HepG2 (cell line): ENCODE measurements at regions not wholly inside any gene's neighbourhood (a gene's known extent, or its start where the extent isn't known, plus 50 kb on each side); places are given as distances from the start of the nearest gene placed in this dataset.

Experiments
- ATAC-seq: fragments of 200-7000 bp; cut with Tn5 transposase; 3 replicates; pipeline ENCODE4 v1.9.1; 2020; ENCODE audit warnings: mild to moderate bottlenecking, moderate library complexity
- BruUV-seq: library from RNA; stranded (reverse); fragments of 400-500 nt; replicated peaks from 2 replicates; lab custom pipeline; 2021; lab: Mats Ljungman, UMichigan
- CTCF ChIA-PET: fragments of 300-600 bp; formaldehyde crosslinking; extraction: SDS; loops from one replicate; lab custom pipeline; 2021; ENCODE audit warnings: low total read pairs, inconsistent platforms, low intra/inter-chr PET ratio; lab: Yijun Ruan, JAX
- POLR2A ChIA-PET: fragments of 350-600 bp; sonication (Branson Sonifier 250); formaldehyde crosslinking; loops from one replicate; lab custom pipeline; 2020; ENCODE audit warnings: antibody characterized with exemption, inconsistent platforms; lab: Yijun Ruan, JAX
- DNase-seq: peaks from one replicate; pipeline ENCODE4 v3.0.0-alpha.2; 2015; ENCODE audit warnings: low spot score
- FAIRE-seq: peaks from 3 replicates; lab custom pipeline; 2011; peaks lifted over from hg19 to GRCh38; lab: Jason Lieb, UNC
- H2AFZ ChIP-seq: one replicate; pipeline ENCODE4 v1.6.1; 2011; ENCODE audit warnings: low read length, inconsistent platforms
- H3K27ac ChIP-seq: fragments of 300-600 bp; 3 replicates; pipeline ENCODE4 v1.8.0; 2011; ENCODE audit warnings: mixed run types, mild to moderate bottlenecking, mixed read lengths, low read length, inconsistent platforms; ENCODE audit not compliant: insufficient read depth; ENCODE audit errors: extremely low read length
- H3K27me3 ChIP-seq, 2 experiments: fragments of 200-600 bp in 1 of 2; 2 replicates in 1 of 2; 3 replicates in 1 of 2; pipeline versions ENCODE4 v1.6.0 to v1.8.0; 2011; ENCODE audit warnings: low read length in 2 of 2, mild to moderate bottlenecking in 2 of 2, moderate library complexity in 2 of 2, inconsistent platforms in 1 of 2; ENCODE audit not compliant: insufficient read depth in 2 of 2, control insufficient read depth in 1 of 2
- H3K36me3 ChIP-seq, 2 experiments: fragments of 200-600 bp in 1 of 2; replicated peaks in 1 of 2; 2 replicates in 1 of 2; 3 replicates in 1 of 2; pipeline versions ENCODE4 v1.5.1 to v1.8.0; 2011; ENCODE audit warnings: low read length in 2 of 2, inconsistent platforms in 1 of 2; ENCODE audit not compliant: insufficient read depth in 2 of 2, control insufficient read depth in 1 of 2
- H3K4me1 ChIP-seq: 2 replicates; pipeline ENCODE4 v1.5.1; 2012; ENCODE audit warnings: low read length, inconsistent platforms; ENCODE audit not compliant: insufficient read depth
- H3K4me2 ChIP-seq: 2 replicates; pipeline ENCODE4 v1.6.0; 2011; ENCODE audit warnings: low read depth, low read length, inconsistent platforms
- H3K4me3 ChIP-seq, 3 experiments: fragments of 200-600 bp in 1 of 3; sonication (generic), shearing (Covaris generic) in 1 of 3; replicated peaks in 1 of 3; 2 replicates each; pipeline ENCODE4 v1.5.1; 2011 to 2016; ENCODE audit warnings: low read length in 3 of 3, inconsistent platforms in 2 of 3, low read depth in 2 of 3, mild to moderate bottlenecking in 2 of 3, control low read depth in 1 of 3, mixed read lengths in 1 of 3; ENCODE audit not compliant: insufficient read depth in 1 of 3
- H3K79me2 ChIP-seq: one replicate; pipeline ENCODE4 v1.6.1; 2011; ENCODE audit warnings: low read length, inconsistent platforms; ENCODE audit not compliant: insufficient read depth
- H3K9ac ChIP-seq: 2 replicates; pipeline ENCODE4 v1.6.0; 2011; ENCODE audit warnings: mild to moderate bottlenecking, low read depth, low read length, inconsistent platforms; ENCODE audit not compliant: insufficient read depth
- H3K9me3 ChIP-seq: 2 replicates; pipeline ENCODE4 v1.5.1; 2012; ENCODE audit warnings: mild to moderate bottlenecking, low read length
- H4K20me1 ChIP-seq: 2 replicates; pipeline ENCODE4 v1.6.0; 2011; ENCODE audit warnings: inconsistent platforms, mild to moderate bottlenecking, low read length, moderate library complexity; ENCODE audit not compliant: insufficient read depth
- ARID3A ChIP-seq: IDR thresholded peaks from 2 replicates; pipeline ENCODE4 v1.6.1; 2012; ENCODE audit warnings: low read depth, low read length, improper control_type of control experiment
- CREB3 ChIP-seq: sonication (generic); formaldehyde crosslinking; IDR thresholded peaks from 2 replicates; pipeline ENCODE4 v1.5.0; 2020; ENCODE audit warnings: missing genetic modification reagents
- CREM ChIP-seq, 2 experiments: sonication (generic) in 1 of 2; formaldehyde crosslinking in 1 of 2; IDR thresholded peaks; 2 replicates each; pipeline versions ENCODE4 v1.4.0 to v1.6.1; 2016 to 2020; ENCODE audit warnings: antibody characterized with exemption in 1 of 2, mild to moderate bottlenecking in 1 of 2, missing genetic modification reagents in 1 of 2
- HDAC6 ChIP-seq: fragments of 200-600 bp; sonication (generic); IDR thresholded peaks from 2 replicates; pipeline ENCODE4 v1.7.0; 2017; ENCODE audit warnings: mild to moderate bottlenecking, antibody characterized with exemption, low read length, low read depth
- MBNL3 ChIP-seq: fragments of 250-450 bp; sonication (Bioruptor Pico); conservative IDR thresholded peaks from 2 replicates; pipeline ENCODE4 v1.8.0; 2022; ENCODE audit warnings: mild to moderate bottlenecking, inconsistent platforms
- RFXAP ChIP-seq: sonication (generic); formaldehyde crosslinking; IDR thresholded peaks from 2 replicates; pipeline ENCODE4 v1.4.0; 2020; ENCODE audit warnings: missing genetic modification reagents, borderline replicate concordance
- SATB2 ChIP-seq: sonication (generic); formaldehyde crosslinking; IDR thresholded peaks from 2 replicates; pipeline ENCODE4 v1.5.0; 2020; ENCODE audit warnings: missing genetic modification reagents
- SMAD9 ChIP-seq: sonication (generic); formaldehyde crosslinking; IDR thresholded peaks from 2 replicates; pipeline ENCODE4 v1.5.1; 2020; ENCODE audit warnings: mild to moderate bottlenecking, missing genetic modification reagents
- ZFY ChIP-seq: sonication (generic); formaldehyde crosslinking; IDR thresholded peaks from 2 replicates; pipeline ENCODE4 v1.4.0; 2020; ENCODE audit warnings: missing genetic modification reagents
- ZNF460 ChIP-seq: sonication (generic); formaldehyde crosslinking; IDR thresholded peaks from 2 replicates; pipeline ENCODE4 v1.5.1; 2020; ENCODE audit warnings: missing genetic modification reagents, mild to moderate bottlenecking, borderline replicate concordance
- ZNF510 ChIP-seq: sonication (generic); formaldehyde crosslinking; IDR thresholded peaks from 2 replicates; pipeline ENCODE4 v1.4.0; 2020; ENCODE audit warnings: low read depth, mild to moderate bottlenecking, missing genetic modification reagents
- ZNF546 ChIP-seq: sonication (generic); formaldehyde crosslinking; conservative IDR thresholded peaks from 2 replicates; pipeline ENCODE4 v1.8.1; 2023; ENCODE audit warnings: mild to moderate bottlenecking, missing genetic modification reagents
- ZNF614 ChIP-seq: IDR thresholded peaks from 2 replicates; pipeline ENCODE4 v1.6.1; 2018; ENCODE audit warnings: missing biosample characterization, missing genetic modification reagents, inconsistent platforms, borderline replicate concordance
- ZNF644 ChIP-seq: IDR thresholded peaks from 2 replicates; pipeline ENCODE4 v1.6.1; 2016; ENCODE audit warnings: low read depth
- WGBS: methylation state at CpG from one replicate; pipeline ENCODE4 v1.1.6; 2017; ENCODE audit warnings: low lambda C conversion rate; 5-methylcytosine and 5-hydroxymethylcytosine counted together
- in situ Hi-C: cut with HindIII; loops from 2 replicates; pipeline ENCODE4 v1.10.0; 2017; ENCODE audit warnings: low pct_unique_long_range_greater_than_20kb; ENCODE audit not compliant: extremely low pct_ligation_motif_present
- intact Hi-C: fragments of 100-400 bp; cut with micrococcal nuclease; formaldehyde crosslinking; loops from one replicate; pipeline ENCODE4 v1.10.0; 2022; ENCODE audit not compliant: unreplicated experiment

GRCh38 chr16:35146031-35146710 is 1686.8 kb downstream of the TP53TG3F start:
- intact Hi-C loops = no loop called here
- Histone ChIP-seq H2AFZ (no peak overlapping the region), H3K9ac (no peak overlapping the region), H3K4me3 (no peak overlapping the region), H3K36me3 (no peaks in the 10 kb centered on the region), H3K27me3 (no peaks in the 10 kb centered on the region), H3K27ac (no peak overlapping the region), H3K9me3 (peaks cover 98% of the 10 kb centered on the region), H3K79me2 (no peaks in the 10 kb centered on the region), H4K20me1 (no peaks in the 10 kb centered on the region), H3K4me1 (no peaks in the 10 kb centered on the region), H3K4me2 (no peak overlapping the region)
- ATAC-seq (no peak), FAIRE-seq (no peak), DNase-seq (no peak)
- POLR2A ChIA-PET = no interaction called here
- in situ Hi-C loops = no loop called here
- CTCF ChIA-PET = no interaction called here
- BruUV-seq = no TSS peak
- 62% methylated on average over 18 of the region's 23 CpGs for WGBS
- TF ChIP-seq MBNL3 (CRISPR knock-in tag) = no peak
- TF ChIP-seq RFXAP = no peak
- no peak for TF ChIP-seq CREM (IDR thresholded peaks at IDR 0.05)
- TF ChIP-seq CREM (CRISPR knock-in tag; IDR thresholded peaks at IDR 0.05) = no peak
- TF ChIP-seq CREB3 (CRISPR knock-in tag) = no peak
- TF ChIP-seq ZFY (CRISPR knock-in tag) = no peak
- TF ChIP-seq, all 625 proteins: peak for 0

- 31% methylated on average over 12 of the region's 14 CpGs for WGBS
- in situ Hi-C loops = no loop called here
- Histone ChIP-seq H3K4me1 (no peaks in the 10 kb centered on the region), H4K20me1 (no peaks in the 10 kb centered on the region), H3K27me3 (no peaks in the 10 kb centered on the region), H3K9me3 (peaks cover 98% of the 10 kb centered on the region), H3K79me2 (no peaks in the 10 kb centered on the region), H3K4me3 (no peak overlapping the region), H3K9ac (no peak overlapping the region), H3K27ac (no peak overlapping the region), H3K4me2 (no peak overlapping the region), H3K36me3 (no peaks in the 10 kb centered on the region), H2AFZ (no peak overlapping the region)
- no peak for ATAC-seq
- POLR2A ChIA-PET = no interaction called here
- no peak for FAIRE-seq
- intact Hi-C loops = no loop called here
- BruUV-seq = no TSS peak
- CTCF ChIA-PET = no interaction called here
- no peak for DNase-seq
- TF ChIP-seq ZNF614 (no peak), ZNF510 (CRISPR knock-in tag) (no peak), SMAD9 (CRISPR knock-in tag) (no peak), ZNF460 (CRISPR knock-in tag) (no peak), ZNF546 (CRISPR knock-in tag) (no peak), HDAC6 (no peak), ZNF644 (no peak), SATB2 (no peak), ARID3A (no peak)
These were observed 1687.5 kb downstream of the TP53TG3F start for GRCh38 chr16:35146723-35147458.
